Left ventricle myocardium inferior (tissue), 1 donor: ENCODE measurements at regions not wholly inside any gene's neighbourhood (a gene's known extent, or its start where the extent isn't known, plus 50 kb on each side); places are given as distances from the start of the nearest gene placed in this dataset.

Experiments
- DNase-seq: peaks from one replicate; pipeline ENCODE4 v3.0.0-alpha.2; 2020
- H3K27ac ChIP-seq: fragments of 200-600 bp; replicated peaks from 2 replicates; pipeline ENCODE4 v1.8.0; 2021
- H3K27me3 ChIP-seq: fragments of 200-600 bp; 2 replicates; pipeline ENCODE4 v1.8.0; 2021; ENCODE audit warnings: low read depth
- H3K36me3 ChIP-seq: fragments of 200-600 bp; 2 replicates; pipeline ENCODE4 v1.8.0; 2021
- H3K4me1 ChIP-seq: fragments of 200-600 bp; 2 replicates; pipeline ENCODE4 v1.8.0; 2021
- H3K4me3 ChIP-seq: fragments of 200-600 bp; 2 replicates; pipeline ENCODE4 v1.8.0; 2021; ENCODE audit warnings: mild to moderate bottlenecking, moderate library complexity
- H3K9me3 ChIP-seq: fragments of 200-600 bp; replicated peaks from 2 replicates; pipeline ENCODE4 v1.8.0; 2021
- intact Hi-C: fragments of 100-400 bp; cut with micrococcal nuclease; formaldehyde crosslinking; loops from one replicate; pipeline ENCODE4 v1.11.0; 2022
- TF ChIP-seq, protein P1 (sequence below): fragments of 200-600 bp; IDR thresholded peaks from 2 replicates; pipeline ENCODE4 v1.8.0; 2021; ENCODE audit warnings: antibody characterized with exemption, mild to moderate bottlenecking, borderline replicate concordance
- donor health status: DM: no; HTN: yes; CAD: no; lungs with severe emphysema.

- Histone ChIP-seq H3K27ac (no peak overlapping the region), H3K27me3 (peaks cover 98% of the 10 kb centered on the region), H3K4me1 (no peaks in the 10 kb centered on the region), H3K9me3 (no peaks in the 10 kb centered on the region), H3K4me3 (no peak overlapping the region), H3K36me3 (no peaks in the 10 kb centered on the region)
- TF ChIP-seq, protein P1, sequence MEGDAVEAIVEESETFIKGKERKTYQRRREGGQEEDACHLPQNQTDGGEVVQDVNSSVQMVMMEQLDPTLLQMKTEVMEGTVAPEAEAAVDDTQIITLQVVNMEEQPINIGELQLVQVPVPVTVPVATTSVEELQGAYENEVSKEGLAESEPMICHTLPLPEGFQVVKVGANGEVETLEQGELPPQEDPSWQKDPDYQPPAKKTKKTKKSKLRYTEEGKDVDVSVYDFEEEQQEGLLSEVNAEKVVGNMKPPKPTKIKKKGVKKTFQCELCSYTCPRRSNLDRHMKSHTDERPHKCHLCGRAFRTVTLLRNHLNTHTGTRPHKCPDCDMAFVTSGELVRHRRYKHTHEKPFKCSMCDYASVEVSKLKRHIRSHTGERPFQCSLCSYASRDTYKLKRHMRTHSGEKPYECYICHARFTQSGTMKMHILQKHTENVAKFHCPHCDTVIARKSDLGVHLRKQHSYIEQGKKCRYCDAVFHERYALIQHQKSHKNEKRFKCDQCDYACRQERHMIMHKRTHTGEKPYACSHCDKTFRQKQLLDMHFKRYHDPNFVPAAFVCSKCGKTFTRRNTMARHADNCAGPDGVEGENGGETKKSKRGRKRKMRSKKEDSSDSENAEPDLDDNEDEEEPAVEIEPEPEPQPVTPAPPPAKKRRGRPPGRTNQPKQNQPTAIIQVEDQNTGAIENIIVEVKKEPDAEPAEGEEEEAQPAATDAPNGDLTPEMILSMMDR = no peak
- DNase-seq = no peak
- intact Hi-C loops = no loop called here
Measured at GRCh38 chr12:113758165-113758924, 207.8 kb downstream of the RBM19 start.

DNA sequence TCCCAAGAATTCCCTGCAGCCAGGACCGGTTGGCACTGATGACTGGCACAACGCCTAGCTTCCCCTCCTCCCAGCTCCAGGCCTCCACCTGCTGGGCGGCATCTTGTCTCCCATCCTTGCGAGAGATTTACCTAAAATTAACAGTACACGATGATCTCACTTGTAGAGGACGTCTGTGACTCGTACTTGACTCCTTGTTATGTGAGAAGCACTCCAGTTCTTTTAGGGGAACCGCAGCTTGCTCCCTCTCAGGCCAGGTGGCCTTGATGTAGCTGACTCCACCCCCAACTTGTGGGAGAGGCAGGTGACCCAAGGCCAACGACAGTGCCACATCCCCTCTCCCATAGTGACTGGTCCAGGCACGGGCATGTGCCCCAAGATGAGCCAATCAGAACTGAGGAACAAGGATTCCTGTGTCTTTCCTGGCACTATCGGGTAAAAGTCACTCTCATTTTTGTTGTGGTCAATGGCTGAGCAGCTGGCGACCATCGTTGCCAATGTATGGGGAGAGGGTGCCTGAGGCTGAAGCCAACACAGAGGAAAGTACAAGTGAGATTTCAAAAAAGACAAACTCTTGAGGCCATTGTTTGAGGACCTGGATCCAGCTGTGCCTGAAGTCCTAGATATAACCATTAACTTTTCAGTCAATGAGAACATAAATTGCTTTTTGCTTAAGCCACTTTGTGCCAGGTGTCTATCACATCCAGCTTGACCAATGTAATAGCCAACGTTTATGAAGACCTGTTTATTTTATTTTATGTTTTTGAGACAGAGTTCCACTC, 208.7 kb downstream of the RBM19 start:
- H3K27me3 ChIP-seq = peaks cover 98% of the 10 kb centered on the region
- intact Hi-C loops = no loop called here
- TF ChIP-seq, protein P1 = no peak
- H3K4me1 ChIP-seq = no peaks in the 10 kb centered on the region
- no peak for DNase-seq
- no peaks in the 10 kb centered on the region for H3K36me3 ChIP-seq
- H3K27ac ChIP-seq = no peak overlapping the region
- H3K4me3 ChIP-seq = no peak overlapping the region
- no peaks in the 10 kb centered on the region for H3K9me3 ChIP-seq

GRCh38 chr12:113756609-113757008, 209.5 kb downstream of the RBM19 start:
- intact Hi-C loops = no loop called here
- DNase-seq = no peak
- Histone ChIP-seq H3K4me3 (no peak overlapping the region), H3K36me3 (no peaks in the 10 kb centered on the region), H3K4me1 (no peaks in the 10 kb centered on the region), H3K27me3 (peaks cover 98% of the 10 kb centered on the region), H3K27ac (no peak overlapping the region), H3K9me3 (peaks cover 3% of the 10 kb centered on the region)
- TF ChIP-seq, protein P1 = no peak

- peaks cover 93% of the 10 kb centered on the region for H3K27me3 ChIP-seq
- TF ChIP-seq, protein P1 = no peak
- H3K4me1 ChIP-seq = no peaks in the 10 kb centered on the region
- H3K4me3 ChIP-seq = no peak overlapping the region
- no peak overlapping the region for H3K27ac ChIP-seq
- no peaks in the 10 kb centered on the region for H3K36me3 ChIP-seq
- no peak for DNase-seq
- peaks cover 9% of the 10 kb centered on the region for H3K9me3 ChIP-seq
- intact Hi-C loops = no loop called here
Measured at GRCh38 chr12:113755098-113755497, 211.0 kb downstream of the RBM19 start.

DNA sequence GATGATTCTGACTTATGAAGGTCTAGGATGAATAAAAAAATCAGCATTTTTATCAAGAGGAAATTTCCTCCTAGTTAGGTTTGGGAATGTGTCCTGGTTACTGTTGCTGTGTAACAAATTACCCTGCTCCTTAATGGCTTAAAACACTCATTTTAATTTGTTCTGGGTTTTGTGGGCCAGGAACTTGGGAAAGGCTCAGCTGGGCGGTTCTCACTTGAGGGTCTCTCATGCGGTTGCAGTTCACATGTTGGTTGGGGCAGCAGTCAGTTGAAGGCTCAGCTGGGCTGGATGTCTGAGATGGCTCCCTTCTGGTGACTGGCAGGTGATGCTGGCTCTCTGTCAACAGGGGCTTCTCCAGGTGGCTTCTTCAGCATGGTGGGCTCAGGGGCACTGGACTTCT, 214.6 kb downstream of the RBM19 start:
- DNase-seq = no peak
- intact Hi-C loops = no loop called here
- H3K9me3 ChIP-seq = peaks cover 9% of the 10 kb centered on the region
- peaks cover 93% of the 10 kb centered on the region for H3K27me3 ChIP-seq
- TF ChIP-seq, protein P1 = no peak
- no peaks in the 10 kb centered on the region for H3K36me3 ChIP-seq
- H3K4me3 ChIP-seq = no peak overlapping the region
- H3K27ac ChIP-seq = no peak overlapping the region
- no peaks in the 10 kb centered on the region for H3K4me1 ChIP-seq
